ENCODE measurements at regions not wholly inside any gene's neighbourhood (a gene's known extent, or its start where the extent isn't known, plus 50 kb on each side); places are given as distances from the start of the nearest gene placed in this dataset.

DNA sequence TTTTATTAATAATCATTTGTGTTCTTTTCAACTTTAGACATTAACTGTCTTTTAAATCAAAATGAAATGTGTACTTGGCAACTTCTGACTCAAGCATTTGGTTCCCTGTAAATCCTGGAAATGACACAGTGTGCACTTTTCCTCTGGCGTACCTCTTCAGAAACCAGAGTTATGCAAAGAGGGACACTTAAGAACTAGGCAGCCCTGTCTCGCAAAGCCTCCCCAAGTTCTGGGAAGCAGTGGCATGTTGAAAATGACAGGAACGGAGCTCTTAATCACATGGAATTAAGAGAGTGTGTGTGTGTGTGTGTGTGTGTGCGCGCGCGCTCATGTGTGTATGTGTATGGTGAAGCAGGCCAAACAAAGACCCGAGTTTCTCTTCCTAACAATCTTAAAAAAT, 707.4 kb downstream of the MECOM start:
- no peaks in the 10 kb centered on the region for H3K36me3 ChIP-seq
- no peaks in the 10 kb centered on the region for H3K27me3 ChIP-seq
- WGBS = 57% methylated on average over 8 of the region's 8 CpGs
- TF ChIP-seq EP300 (IDR thresholded peaks at IDR 0.05) (no peak), POLR2AphosphoS5 (IDR thresholded peaks at IDR 0.05) (no peak), POLR2A (IDR thresholded peaks at IDR 0.05) (no peak)
- TF ChIP-seq, protein P1, sequence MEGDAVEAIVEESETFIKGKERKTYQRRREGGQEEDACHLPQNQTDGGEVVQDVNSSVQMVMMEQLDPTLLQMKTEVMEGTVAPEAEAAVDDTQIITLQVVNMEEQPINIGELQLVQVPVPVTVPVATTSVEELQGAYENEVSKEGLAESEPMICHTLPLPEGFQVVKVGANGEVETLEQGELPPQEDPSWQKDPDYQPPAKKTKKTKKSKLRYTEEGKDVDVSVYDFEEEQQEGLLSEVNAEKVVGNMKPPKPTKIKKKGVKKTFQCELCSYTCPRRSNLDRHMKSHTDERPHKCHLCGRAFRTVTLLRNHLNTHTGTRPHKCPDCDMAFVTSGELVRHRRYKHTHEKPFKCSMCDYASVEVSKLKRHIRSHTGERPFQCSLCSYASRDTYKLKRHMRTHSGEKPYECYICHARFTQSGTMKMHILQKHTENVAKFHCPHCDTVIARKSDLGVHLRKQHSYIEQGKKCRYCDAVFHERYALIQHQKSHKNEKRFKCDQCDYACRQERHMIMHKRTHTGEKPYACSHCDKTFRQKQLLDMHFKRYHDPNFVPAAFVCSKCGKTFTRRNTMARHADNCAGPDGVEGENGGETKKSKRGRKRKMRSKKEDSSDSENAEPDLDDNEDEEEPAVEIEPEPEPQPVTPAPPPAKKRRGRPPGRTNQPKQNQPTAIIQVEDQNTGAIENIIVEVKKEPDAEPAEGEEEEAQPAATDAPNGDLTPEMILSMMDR (IDR thresholded peaks at IDR 0.05) = no peak
- H3K27ac ChIP-seq = no peak overlapping the region
- no peaks in the 10 kb centered on the region for H3K9me3 ChIP-seq
- no peaks in the 10 kb centered on the region for H3K4me1 ChIP-seq
- DNase-seq (ENCODE audit: low spot score in 2 of 2) = no peak
- H3K4me3 ChIP-seq = no peak overlapping the region

DNA sequence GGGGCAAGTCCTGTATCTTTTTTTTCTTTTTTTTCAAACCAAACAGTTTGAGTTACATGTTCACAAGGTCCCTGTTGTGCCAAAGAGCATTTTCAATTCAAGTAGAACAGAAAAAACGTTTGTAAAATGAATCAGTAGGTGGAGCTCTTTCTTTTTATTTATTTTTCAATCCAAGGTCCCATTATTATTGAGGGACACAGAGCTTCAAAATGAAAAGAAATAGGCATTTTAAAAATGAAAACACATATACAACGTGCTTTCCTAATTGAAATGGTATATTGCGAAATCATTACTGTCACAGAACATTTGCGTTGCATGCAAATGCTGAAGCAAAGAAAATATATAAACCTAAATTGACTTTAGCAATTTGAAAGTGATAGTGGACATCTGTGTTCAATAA, 711.0 kb downstream of the MECOM start:
- no peak overlapping the region for H3K27ac ChIP-seq
- WGBS = 25% methylated on average over 4 of the region's 4 CpGs
- no peak for TF ChIP-seq POLR2AphosphoS5 (IDR thresholded peaks at IDR 0.05)
- no peaks in the 10 kb centered on the region for H3K4me1 ChIP-seq
- H3K4me3 ChIP-seq = no peak overlapping the region
- H3K27me3 ChIP-seq = no peaks in the 10 kb centered on the region
- no peak for DNase-seq (ENCODE audit: low spot score in 2 of 2)
- no peaks in the 10 kb centered on the region for H3K9me3 ChIP-seq
- no peaks in the 10 kb centered on the region for H3K36me3 ChIP-seq

DNA sequence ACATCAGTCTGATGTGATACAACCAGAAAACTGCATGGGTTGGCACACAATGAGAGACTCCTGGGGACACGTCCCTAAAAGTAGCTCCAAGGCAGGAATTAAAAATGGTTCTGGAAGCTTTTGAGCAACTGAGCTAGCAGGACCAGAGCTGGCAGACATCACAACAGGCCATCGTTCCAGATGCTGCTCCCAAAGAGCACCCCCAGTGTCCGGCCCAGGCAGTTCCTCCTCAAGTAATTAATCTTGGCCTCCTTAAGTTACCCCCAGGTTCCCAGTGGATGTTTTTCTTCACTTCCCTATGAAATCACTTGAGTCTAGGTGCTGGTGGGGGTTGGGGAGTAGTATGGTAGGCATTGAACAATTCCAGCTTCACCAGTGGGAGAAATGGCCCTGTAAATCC, 711.6 kb downstream of the MECOM start:
- Histone ChIP-seq H3K36me3 (no peaks in the 10 kb centered on the region), H3K9me3 (no peaks in the 10 kb centered on the region), H3K4me3 (no peak overlapping the region), H3K27me3 (no peaks in the 10 kb centered on the region), H3K27ac (no peak overlapping the region), H3K4me1 (no peaks in the 10 kb centered on the region)
- 71% methylated on average over 3 of the region's 3 CpGs for WGBS
- no peak for TF ChIP-seq POLR2A (IDR thresholded peaks at IDR 0.05)
- TF ChIP-seq, protein P1 (IDR thresholded peaks at IDR 0.05) = no peak
- no peak for DNase-seq (ENCODE audit: low spot score in 2 of 2)

DNA sequence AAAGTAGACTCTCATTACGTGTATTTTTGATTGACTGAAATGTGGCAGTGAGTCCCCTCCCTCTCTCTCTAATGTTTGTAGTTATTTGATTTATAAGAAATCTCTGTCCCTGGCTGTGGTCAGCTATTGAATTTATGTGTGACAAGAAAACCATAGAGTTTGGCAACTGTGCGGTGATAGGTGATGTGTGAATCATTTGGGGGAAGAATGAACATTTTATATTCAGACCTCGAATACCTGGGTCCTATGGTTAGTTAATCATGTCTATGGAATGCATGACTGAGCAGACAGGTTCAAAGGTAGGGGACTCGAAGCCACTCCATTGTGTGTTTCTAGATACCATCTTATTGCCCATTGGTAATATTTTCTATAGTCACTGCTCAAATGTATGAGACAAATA, 712.1 kb downstream of the MECOM start:
- H3K36me3 ChIP-seq = no peaks in the 10 kb centered on the region
- H3K4me3 ChIP-seq = no peak overlapping the region
- H3K4me1 ChIP-seq = no peaks in the 10 kb centered on the region
- no peak overlapping the region for H3K27ac ChIP-seq
- TF ChIP-seq EP300 (IDR thresholded peaks at IDR 0.05) (no peak), POLR2AphosphoS5 (IDR thresholded peaks at IDR 0.05) (no peak), POLR2A (IDR thresholded peaks at IDR 0.05) (no peak)
- TF ChIP-seq, protein P1 (IDR thresholded peaks at IDR 0.05) = no peak
- H3K27me3 ChIP-seq = no peaks in the 10 kb centered on the region
- WGBS = 78% methylated on average over 4 of the region's 4 CpGs
- DNase-seq (ENCODE audit: low spot score in 2 of 2) = no peak
- no peaks in the 10 kb centered on the region for H3K9me3 ChIP-seq

DNA sequence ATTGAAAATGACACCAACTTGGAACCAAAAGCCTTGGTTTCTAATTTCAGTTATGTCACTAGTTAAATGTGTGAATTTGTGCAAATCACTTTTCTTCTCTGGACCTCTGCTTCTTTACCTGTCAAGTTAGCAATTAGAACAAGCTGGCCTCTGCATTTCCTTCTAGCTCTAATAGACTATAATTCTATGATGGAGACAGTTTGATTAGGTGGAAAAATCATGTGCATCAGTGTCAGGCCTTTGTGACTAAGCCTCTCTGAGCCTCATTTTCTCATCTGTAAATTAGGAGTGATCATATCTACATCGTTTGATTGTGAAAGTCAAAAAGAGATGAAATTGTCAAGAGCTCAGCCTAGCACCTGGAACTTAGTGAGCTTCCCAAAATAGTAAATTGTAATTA, 712.9 kb downstream of the MECOM start:
- TF ChIP-seq, protein P1 (IDR thresholded peaks at IDR 0.05) = no peak
- TF ChIP-seq EP300 (IDR thresholded peaks at IDR 0.05) (no peak), POLR2A (IDR thresholded peaks at IDR 0.05) (no peak), POLR2AphosphoS5 (IDR thresholded peaks at IDR 0.05) (no peak)
- no peak overlapping the region for H3K27ac ChIP-seq
- WGBS = 47% methylated on average over 1 of the region's 1 CpG
- H3K4me3 ChIP-seq = no peak overlapping the region
- no peaks in the 10 kb centered on the region for H3K4me1 ChIP-seq
- H3K27me3 ChIP-seq = no peaks in the 10 kb centered on the region
- no peaks in the 10 kb centered on the region for H3K9me3 ChIP-seq
- H3K36me3 ChIP-seq = no peaks in the 10 kb centered on the region
- DNase-seq (ENCODE audit: low spot score in 2 of 2) = no peak

DNA sequence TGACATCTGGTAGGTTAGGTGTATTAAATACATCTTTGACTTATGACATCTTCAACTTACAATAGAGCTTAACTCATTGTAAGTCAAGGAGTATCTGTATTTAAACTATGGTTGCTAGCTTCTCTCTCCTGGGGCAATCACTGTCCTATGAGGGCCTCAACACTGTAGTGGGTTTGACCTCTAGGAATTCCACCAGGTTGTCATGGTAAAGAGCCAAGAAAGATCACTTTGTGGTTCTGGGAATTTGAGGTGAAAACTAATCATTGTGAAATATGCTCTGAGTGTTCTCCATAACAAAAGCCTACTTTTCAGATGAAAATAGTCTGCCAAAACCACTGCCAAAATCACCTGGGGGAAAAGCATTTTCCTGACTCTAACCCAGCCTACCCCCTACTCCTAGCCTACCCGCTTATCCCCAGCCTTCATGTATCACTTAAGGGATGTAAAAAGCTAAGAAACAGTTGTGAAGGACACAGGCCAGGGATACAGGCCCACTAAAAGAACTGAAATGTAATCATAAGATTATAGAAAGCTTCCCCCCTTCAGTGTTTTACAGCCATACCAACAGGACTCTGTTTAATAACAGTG, 723.8 kb downstream of the MECOM start:
- no peak for DNase-seq (ENCODE audit: low spot score in 2 of 2)
- no peaks in the 10 kb centered on the region for H3K9me3 ChIP-seq
- H3K4me1 ChIP-seq = no peaks in the 10 kb centered on the region
- H3K27me3 ChIP-seq = no peaks in the 10 kb centered on the region
- TF ChIP-seq EP300 (IDR thresholded peaks at IDR 0.05) (no peak), POLR2AphosphoS5 (IDR thresholded peaks at IDR 0.05) (no peak), POLR2A (IDR thresholded peaks at IDR 0.05) (no peak)
- TF ChIP-seq, protein P1 (IDR thresholded peaks at IDR 0.05) = no peak
- H3K4me3 ChIP-seq = no peak overlapping the region
- no peak overlapping the region for H3K27ac ChIP-seq
- WGBS = 84% methylated on average over 1 of the region's 1 CpG
- H3K36me3 ChIP-seq = no peaks in the 10 kb centered on the region

Measured in suprapubic skin (tissue), 4 donors.